ENCODE measurements at regions not wholly inside any gene's neighbourhood (a gene's known extent, or its start where the extent isn't known, plus 50 kb on each side); places are given as distances from the start of the nearest gene placed in this dataset.

- Histone ChIP-seq H3K27me3 (ENCODE audit: control insufficient read depth, insufficient read depth, low read length) (no peaks in the 10 kb centered on the region), H3K9me3 (ENCODE audit: control insufficient read depth, insufficient read depth, low read length) (no peaks in the 10 kb centered on the region), H3K4me1 (ENCODE audit: control insufficient read depth, insufficient read depth, low read length) (peaks cover 3% of the 10 kb centered on the region), H3K4me3 (ENCODE audit: low read depth, low read length) (no peak overlapping the region), H3K36me3 (ENCODE audit: control insufficient read depth, insufficient read depth, low read length) (no peaks in the 10 kb centered on the region), H3K9ac (ENCODE audit: low read depth, low read length) (no peak overlapping the region)
These were observed 60.9 kb upstream of the CPLX2 start for GRCh38 chr5:175810457-175810856.

DNA sequence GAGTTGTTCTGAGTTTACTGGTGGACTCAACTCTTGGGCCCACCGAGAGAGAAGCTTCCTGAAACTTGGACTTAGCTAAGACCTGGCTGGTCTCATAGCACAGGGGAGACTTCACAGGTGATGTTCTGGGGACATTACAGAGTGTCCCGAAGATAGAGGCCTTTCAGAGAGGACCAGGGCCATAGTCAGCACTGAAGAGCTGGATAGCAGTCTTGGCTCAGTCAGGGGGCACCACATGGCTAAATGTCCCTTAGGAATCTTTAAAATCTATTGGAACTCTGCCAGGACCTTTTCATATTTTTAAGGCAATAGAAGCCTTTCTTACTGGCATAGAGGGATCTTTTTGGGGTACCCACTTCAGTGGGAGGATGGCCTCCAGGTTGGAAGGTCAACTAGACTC is 59.8 kb upstream of the CPLX2 start:
- no peaks in the 10 kb centered on the region for H3K9me3 ChIP-seq (ENCODE audit: control insufficient read depth, insufficient read depth, low read length)
- no peak overlapping the region for H3K4me3 ChIP-seq (ENCODE audit: low read depth, low read length)
- no peaks in the 10 kb centered on the region for H3K27me3 ChIP-seq (ENCODE audit: control insufficient read depth, insufficient read depth, low read length)
- peaks cover 3% of the 10 kb centered on the region for H3K4me1 ChIP-seq (ENCODE audit: control insufficient read depth, insufficient read depth, low read length)
- H3K9ac ChIP-seq (ENCODE audit: low read depth, low read length) = no peak overlapping the region
- no peaks in the 10 kb centered on the region for H3K36me3 ChIP-seq (ENCODE audit: control insufficient read depth, insufficient read depth, low read length)

DNA sequence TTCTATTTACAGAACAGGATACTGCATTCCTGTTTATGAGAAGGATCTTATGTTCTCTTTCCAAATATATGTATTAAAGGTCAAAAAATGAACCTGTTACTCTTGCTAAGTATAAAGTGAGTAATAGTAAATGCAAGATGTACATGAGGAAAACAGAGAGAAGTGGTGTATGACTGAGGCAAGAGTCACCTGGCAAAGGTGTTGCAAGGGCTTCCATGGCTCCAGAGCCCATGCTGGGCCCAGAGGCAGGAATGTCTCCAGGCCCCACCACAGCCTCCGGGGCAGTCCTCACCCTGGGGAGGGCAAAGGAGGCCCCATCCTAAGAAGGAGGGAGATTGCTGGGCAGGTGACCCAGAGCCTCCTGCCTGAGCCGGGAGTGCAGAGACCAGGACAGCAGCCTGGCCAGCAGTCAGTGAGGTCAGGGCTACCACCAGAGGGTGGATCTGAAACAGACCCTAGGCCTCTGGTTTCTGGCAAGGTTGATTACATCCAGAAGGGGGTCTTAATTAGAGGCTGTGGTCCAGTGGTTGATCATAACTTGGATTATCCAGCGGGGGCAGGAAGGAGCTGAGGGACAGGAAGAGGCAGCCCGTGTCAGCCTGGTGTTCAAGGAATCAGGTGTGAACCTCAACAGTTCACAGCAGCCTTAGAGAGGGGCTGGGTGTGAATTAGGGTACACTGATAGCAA is 57.3 kb upstream of the CPLX2 start:
- no peak overlapping the region for H3K4me3 ChIP-seq (ENCODE audit: low read depth, low read length)
- no peaks in the 10 kb centered on the region for H3K9me3 ChIP-seq (ENCODE audit: control insufficient read depth, insufficient read depth, low read length)
- H3K4me1 ChIP-seq (ENCODE audit: control insufficient read depth, insufficient read depth, low read length) = peaks cover 3% of the 10 kb centered on the region
- no peaks in the 10 kb centered on the region for H3K36me3 ChIP-seq (ENCODE audit: control insufficient read depth, insufficient read depth, low read length)
- H3K9ac ChIP-seq (ENCODE audit: low read depth, low read length) = no peak overlapping the region
- H3K27me3 ChIP-seq (ENCODE audit: control insufficient read depth, insufficient read depth, low read length) = no peaks in the 10 kb centered on the region

DNA sequence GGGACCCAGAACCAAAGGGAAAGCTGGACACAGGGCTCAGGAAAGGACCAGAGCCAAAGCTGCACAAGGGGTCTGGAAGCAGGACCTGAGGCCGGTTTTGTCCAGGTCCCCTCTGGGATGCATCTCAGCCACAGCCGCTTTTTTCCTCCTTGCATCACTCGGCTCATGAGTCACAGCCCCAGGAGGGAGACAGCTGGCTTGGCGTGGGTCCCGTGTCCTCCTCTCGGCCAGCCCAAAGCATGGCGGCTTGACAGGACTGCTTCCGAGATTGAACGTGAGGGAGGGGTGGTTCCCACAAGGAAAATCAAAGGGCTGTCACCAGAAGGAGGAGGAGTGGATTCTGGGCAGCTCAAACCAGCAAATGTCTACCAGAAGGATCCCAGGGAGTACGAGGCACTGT is 56.7 kb upstream of the CPLX2 start:
- H3K9ac ChIP-seq (ENCODE audit: low read depth, low read length) = no peak overlapping the region
- no peak overlapping the region for H3K4me3 ChIP-seq (ENCODE audit: low read depth, low read length)
- H3K36me3 ChIP-seq (ENCODE audit: control insufficient read depth, insufficient read depth, low read length) = no peaks in the 10 kb centered on the region
- no peaks in the 10 kb centered on the region for H3K9me3 ChIP-seq (ENCODE audit: control insufficient read depth, insufficient read depth, low read length)
- peaks cover 3% of the 10 kb centered on the region for H3K4me1 ChIP-seq (ENCODE audit: control insufficient read depth, insufficient read depth, low read length)
- H3K27me3 ChIP-seq (ENCODE audit: control insufficient read depth, insufficient read depth, low read length) = no peaks in the 10 kb centered on the region

- Histone ChIP-seq H3K9ac (ENCODE audit: low read depth, low read length) (no peak overlapping the region), H3K27me3 (ENCODE audit: control insufficient read depth, insufficient read depth, low read length) (no peaks in the 10 kb centered on the region), H3K9me3 (ENCODE audit: control insufficient read depth, insufficient read depth, low read length) (no peaks in the 10 kb centered on the region), H3K36me3 (ENCODE audit: control insufficient read depth, insufficient read depth, low read length) (no peaks in the 10 kb centered on the region), H3K4me1 (ENCODE audit: control insufficient read depth, insufficient read depth, low read length) (no peaks in the 10 kb centered on the region), H3K4me3 (ENCODE audit: low read depth, low read length) (no peak overlapping the region)
These were observed 56.1 kb upstream of the CPLX2 start for GRCh38 chr5:175815126-175815913.

DNA sequence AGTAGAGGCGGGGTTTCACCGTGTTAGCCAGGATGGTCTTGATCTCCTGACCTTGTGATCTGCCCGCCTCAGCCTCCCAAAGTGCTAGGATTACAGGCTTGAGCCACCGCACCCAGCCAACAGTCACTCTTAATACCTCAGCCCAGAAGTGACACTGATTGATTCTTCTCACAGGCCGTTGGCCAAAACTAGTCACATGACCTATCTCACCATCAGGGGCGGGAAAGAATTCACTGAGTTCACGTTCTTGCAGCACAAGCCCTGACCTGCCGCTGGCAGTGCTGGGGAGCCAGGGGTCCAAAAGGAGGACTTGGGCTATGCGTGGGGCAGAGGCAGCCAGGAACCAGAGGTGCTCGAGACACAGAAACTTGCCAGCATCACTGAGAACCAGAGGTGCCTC is 55.0 kb upstream of the CPLX2 start:
- Histone ChIP-seq H3K36me3 (ENCODE audit: control insufficient read depth, insufficient read depth, low read length) (no peaks in the 10 kb centered on the region), H3K9ac (ENCODE audit: low read depth, low read length) (no peak overlapping the region), H3K9me3 (ENCODE audit: control insufficient read depth, insufficient read depth, low read length) (no peaks in the 10 kb centered on the region), H3K27me3 (ENCODE audit: control insufficient read depth, insufficient read depth, low read length) (no peaks in the 10 kb centered on the region), H3K4me3 (ENCODE audit: low read depth, low read length) (no peak overlapping the region), H3K4me1 (ENCODE audit: control insufficient read depth, insufficient read depth, low read length) (no peaks in the 10 kb centered on the region)

- Histone ChIP-seq H3K4me3 (ENCODE audit: low read depth, low read length) (no peak overlapping the region), H3K36me3 (ENCODE audit: control insufficient read depth, insufficient read depth, low read length) (no peaks in the 10 kb centered on the region), H3K9ac (ENCODE audit: low read depth, low read length) (no peak overlapping the region), H3K27me3 (ENCODE audit: control insufficient read depth, insufficient read depth, low read length) (no peaks in the 10 kb centered on the region), H3K9me3 (ENCODE audit: control insufficient read depth, insufficient read depth, low read length) (no peaks in the 10 kb centered on the region), H3K4me1 (ENCODE audit: control insufficient read depth, insufficient read depth, low read length) (peaks cover 11% of the 10 kb centered on the region)
These were observed 52.3 kb upstream of the CPLX2 start for GRCh38 chr5:175819090-175819425.

DNA sequence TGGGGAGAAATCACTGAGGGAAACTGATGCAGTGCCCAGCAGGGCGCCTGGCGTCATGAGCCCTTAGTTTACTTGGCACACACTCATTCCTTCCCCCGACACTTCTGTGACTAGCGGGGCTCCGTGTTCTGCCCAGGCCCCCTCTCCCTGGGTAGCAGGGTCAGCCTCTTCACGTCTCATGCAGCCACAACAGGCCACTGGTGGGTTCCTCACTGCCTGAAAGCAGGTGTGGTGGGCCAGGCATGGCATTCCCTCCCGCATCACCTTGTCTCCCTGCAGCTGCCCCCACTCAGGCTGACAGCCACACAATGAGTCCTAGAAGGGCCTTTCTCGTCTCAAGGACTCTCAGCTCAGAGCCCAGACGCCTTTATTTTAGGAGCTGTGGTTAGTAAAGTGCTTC is 51.1 kb upstream of the CPLX2 start:
- Histone ChIP-seq H3K27me3 (ENCODE audit: control insufficient read depth, insufficient read depth, low read length) (no peaks in the 10 kb centered on the region), H3K9me3 (ENCODE audit: control insufficient read depth, insufficient read depth, low read length) (no peaks in the 10 kb centered on the region), H3K4me3 (ENCODE audit: low read depth, low read length) (no peak overlapping the region), H3K36me3 (ENCODE audit: control insufficient read depth, insufficient read depth, low read length) (no peaks in the 10 kb centered on the region), H3K9ac (ENCODE audit: low read depth, low read length) (no peak overlapping the region), H3K4me1 (ENCODE audit: control insufficient read depth, insufficient read depth, low read length) (peaks cover 19% of the 10 kb centered on the region)
